ENCODE measurements at regions not wholly inside any gene's neighbourhood (a gene's known extent, or its start where the extent isn't known, plus 50 kb on each side); places are given as distances from the start of the nearest gene placed in this dataset.

GRCh38 chr10:10564081-10564794 is 453.4 kb upstream of the CELF2 start:
- Mint-ChIP-seq H3K9me3 (no peaks in the 10 kb centered on the region), H3K27me3 (peaks cover 39% of the 10 kb centered on the region), H3K4me1 (no peaks in the 10 kb centered on the region), H3K27ac (no peak overlapping the region), H3K4me3 (no peak overlapping the region), H3K36me3 (ENCODE audit: low read depth) (no peaks in the 10 kb centered on the region)
- ATAC-seq (replicated peaks): no peak

GRCh38 chr10:10576937-10577336 is 440.7 kb upstream of the CELF2 start:
- Mint-ChIP-seq H3K4me3 (no peak overlapping the region), H3K27me3 (peaks cover 15% of the 10 kb centered on the region), H3K36me3 (ENCODE audit: low read depth) (no peaks in the 10 kb centered on the region), H3K27ac (no peak overlapping the region), H3K4me1 (no peaks in the 10 kb centered on the region), H3K9me3 (no peaks in the 10 kb centered on the region)
- no peak for ATAC-seq (replicated peaks)

DNA sequence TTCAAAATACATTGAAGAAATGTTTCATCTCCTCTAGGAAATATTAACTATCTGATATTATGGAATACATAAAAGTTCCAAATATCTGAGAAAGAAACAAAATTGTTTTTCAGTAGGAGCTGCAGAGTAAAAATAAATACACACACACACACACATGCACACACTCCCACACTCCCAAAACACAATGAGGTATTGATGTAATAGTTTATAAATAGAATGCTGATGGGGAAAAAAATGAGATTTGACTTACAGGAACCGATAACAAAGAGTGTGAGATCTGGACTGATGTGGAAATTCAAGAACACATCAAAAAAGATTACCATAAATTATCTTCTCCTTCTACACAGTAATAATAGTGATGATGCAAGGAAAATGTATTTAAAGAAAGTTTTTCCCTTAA is 438.0 kb upstream of the CELF2 start:
- Mint-ChIP-seq H3K36me3 (ENCODE audit: low read depth) (no peaks in the 10 kb centered on the region), H3K4me1 (no peaks in the 10 kb centered on the region), H3K27me3 (peaks cover 11% of the 10 kb centered on the region), H3K27ac (no peak overlapping the region), H3K9me3 (no peaks in the 10 kb centered on the region), H3K4me3 (no peak overlapping the region)
- ATAC-seq (replicated peaks): no peak

DNA sequence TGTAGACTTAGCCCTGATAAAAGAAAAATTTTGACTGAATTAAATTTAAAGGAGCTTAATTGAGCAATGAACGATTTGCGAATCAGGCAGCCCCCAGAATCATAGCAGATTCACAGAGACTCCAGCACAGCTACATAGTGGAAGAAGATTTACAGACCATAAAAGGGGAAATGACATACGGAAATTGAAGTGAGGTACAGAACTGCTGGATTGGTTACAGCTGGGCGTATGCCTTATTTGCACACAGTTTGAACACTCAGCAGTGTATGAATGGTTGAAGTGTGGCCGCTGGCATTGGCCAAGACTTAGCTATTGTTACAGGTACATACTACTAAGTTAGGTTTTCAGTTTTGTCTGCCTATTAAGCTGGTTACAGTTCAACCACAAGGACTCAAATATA is 433.5 kb upstream of the CELF2 start:
- Mint-ChIP-seq H3K27me3 (peaks cover 7% of the 10 kb centered on the region), H3K9me3 (no peaks in the 10 kb centered on the region), H3K4me1 (no peaks in the 10 kb centered on the region), H3K4me3 (no peak overlapping the region), H3K36me3 (ENCODE audit: low read depth) (no peaks in the 10 kb centered on the region), H3K27ac (no peak overlapping the region)
- ATAC-seq (replicated peaks): no peak

DNA sequence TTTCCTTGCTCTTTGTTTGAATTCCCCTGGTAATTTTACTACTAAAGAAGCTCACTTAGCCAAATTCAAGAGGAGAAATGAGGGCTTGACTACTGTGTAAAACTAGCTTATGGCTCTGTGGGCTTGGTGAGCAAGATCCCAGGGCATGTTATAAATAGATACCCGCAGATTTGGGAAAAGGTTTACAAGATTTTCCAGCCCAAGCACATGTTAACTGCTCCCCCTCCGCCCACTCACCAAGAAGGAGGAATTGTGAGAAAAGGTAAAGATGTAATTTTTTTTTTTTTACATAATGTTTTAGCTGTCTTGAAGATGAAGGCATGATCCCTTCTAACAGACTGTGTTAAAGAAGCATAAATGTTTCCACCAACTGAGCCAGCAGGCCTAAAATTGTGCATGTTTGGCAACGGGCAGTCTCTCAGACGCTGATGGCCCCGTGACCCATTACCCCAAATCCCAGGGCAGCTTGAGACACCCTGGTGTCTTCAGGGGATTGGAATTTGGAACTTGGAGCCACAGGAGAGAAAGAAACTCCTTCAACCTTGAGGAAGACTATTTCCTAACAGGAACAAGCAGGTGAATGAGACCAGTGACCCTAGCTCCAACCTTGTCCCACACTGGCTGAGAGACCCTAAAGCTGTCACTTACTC is 429.8 kb upstream of the CELF2 start:
- no peak for ATAC-seq (replicated peaks)
- H3K27ac Mint-ChIP-seq: no peak overlapping the region
- no peaks in the 10 kb centered on the region for H3K36me3 Mint-ChIP-seq (ENCODE audit: low read depth)
- H3K9me3 Mint-ChIP-seq: no peaks in the 10 kb centered on the region
- H3K4me1 Mint-ChIP-seq: no peaks in the 10 kb centered on the region
- H3K4me3 Mint-ChIP-seq: no peak overlapping the region
- peaks cover 12% of the 10 kb centered on the region for H3K27me3 Mint-ChIP-seq

- H3K4me1 Mint-ChIP-seq: no peaks in the 10 kb centered on the region
- peaks cover 15% of the 10 kb centered on the region for H3K27me3 Mint-ChIP-seq
- H3K36me3 Mint-ChIP-seq (ENCODE audit: low read depth): no peaks in the 10 kb centered on the region
- no peaks in the 10 kb centered on the region for H3K9me3 Mint-ChIP-seq
- H3K4me3 Mint-ChIP-seq: no peak overlapping the region
- ATAC-seq (replicated peaks): peak; percentile 35
- no peak overlapping the region for H3K27ac Mint-ChIP-seq
Measured at GRCh38 chr10:10589540-10590303, 427.9 kb upstream of the CELF2 start.

DNA sequence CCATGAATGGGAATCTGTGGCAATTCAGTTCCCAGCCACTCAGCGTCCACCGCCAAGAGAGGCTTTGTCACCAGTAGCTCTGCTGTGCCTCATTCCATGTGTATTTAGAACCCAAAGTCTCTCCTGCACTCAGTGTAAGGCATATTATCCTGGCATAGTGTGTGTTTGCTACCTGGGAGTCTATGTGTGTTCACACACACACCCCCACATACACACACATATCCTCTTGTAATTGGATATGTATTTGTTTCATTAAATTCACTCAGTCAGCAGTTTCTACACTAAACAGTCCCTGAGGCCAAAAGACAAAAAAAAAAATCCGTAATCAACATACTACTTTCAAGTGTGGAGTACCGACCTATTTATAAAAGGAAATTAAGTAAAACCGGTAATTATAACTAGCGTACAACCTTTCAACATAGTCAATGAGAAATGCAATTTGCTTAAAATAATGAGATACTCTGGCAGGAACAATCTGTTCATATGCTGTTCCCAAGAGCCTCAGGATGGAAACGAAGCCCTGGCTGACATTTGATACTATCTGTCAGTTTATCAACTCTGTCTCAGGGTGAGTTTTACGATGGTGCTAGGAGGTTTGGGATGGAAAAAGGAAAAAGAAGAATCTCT is 425.8 kb upstream of the CELF2 start:
- Mint-ChIP-seq H3K4me3 (no peak overlapping the region), H3K4me1 (no peaks in the 10 kb centered on the region), H3K27me3 (peaks cover 14% of the 10 kb centered on the region), H3K36me3 (ENCODE audit: low read depth) (no peaks in the 10 kb centered on the region), H3K9me3 (no peaks in the 10 kb centered on the region), H3K27ac (no peak overlapping the region)
- no peak for ATAC-seq (replicated peaks)

GRCh38 chr10:10596256-10596655 is 421.4 kb upstream of the CELF2 start:
- ATAC-seq (replicated peaks): no peak
- H3K4me1 Mint-ChIP-seq: no peaks in the 10 kb centered on the region
- no peak overlapping the region for H3K27ac Mint-ChIP-seq
- no peak overlapping the region for H3K4me3 Mint-ChIP-seq
- peaks cover 13% of the 10 kb centered on the region for H3K27me3 Mint-ChIP-seq
- no peaks in the 10 kb centered on the region for H3K9me3 Mint-ChIP-seq
- H3K36me3 Mint-ChIP-seq (ENCODE audit: low read depth): no peaks in the 10 kb centered on the region

DNA sequence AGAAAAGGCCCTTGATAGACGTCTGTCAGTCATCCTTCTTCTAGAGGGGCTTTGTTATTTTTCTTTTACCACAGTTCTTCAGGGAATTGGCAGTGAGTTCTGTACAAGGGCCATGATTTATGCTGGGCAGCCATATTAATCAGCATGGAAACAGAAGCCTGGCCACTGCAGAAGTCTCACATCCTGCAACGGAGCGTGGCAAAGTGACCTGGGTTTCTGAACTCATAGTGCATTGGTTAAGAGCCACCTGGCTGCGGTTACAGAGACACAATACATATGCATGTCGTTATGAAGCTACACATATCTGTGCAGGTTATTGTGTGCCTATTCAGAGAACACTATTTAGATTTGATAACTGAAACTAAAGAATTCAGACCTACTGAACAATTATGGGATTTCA is 419.4 kb upstream of the CELF2 start:
- H3K9me3 Mint-ChIP-seq: no peaks in the 10 kb centered on the region
- H3K36me3 Mint-ChIP-seq (ENCODE audit: low read depth): no peaks in the 10 kb centered on the region
- no peak overlapping the region for H3K27ac Mint-ChIP-seq
- no peak overlapping the region for H3K4me3 Mint-ChIP-seq
- peaks cover 19% of the 10 kb centered on the region for H3K27me3 Mint-ChIP-seq
- H3K4me1 Mint-ChIP-seq: no peaks in the 10 kb centered on the region
- ATAC-seq (replicated peaks): no peak

DNA sequence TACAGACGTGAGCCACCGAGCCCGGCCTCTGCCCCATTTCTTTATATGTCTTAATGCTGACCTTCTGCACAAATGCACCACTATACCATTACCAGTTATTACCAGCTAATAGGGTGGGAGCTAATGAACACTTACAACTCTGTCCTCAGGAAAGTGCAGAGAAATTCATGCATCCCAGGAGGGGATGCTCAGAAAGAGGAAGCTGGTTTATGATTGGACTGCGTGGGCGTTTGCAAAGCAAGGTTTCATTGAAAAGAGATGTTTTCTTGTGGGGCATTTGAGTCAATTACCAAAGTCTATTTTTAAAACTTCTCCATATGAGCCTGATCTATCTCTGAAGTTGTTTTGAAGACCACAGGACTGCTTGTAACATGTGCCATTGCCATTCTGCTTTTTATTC is 417.7 kb upstream of the CELF2 start:
- no peak overlapping the region for H3K27ac Mint-ChIP-seq
- no peaks in the 10 kb centered on the region for H3K4me1 Mint-ChIP-seq
- no peaks in the 10 kb centered on the region for H3K9me3 Mint-ChIP-seq
- H3K36me3 Mint-ChIP-seq (ENCODE audit: low read depth): no peaks in the 10 kb centered on the region
- peaks cover 19% of the 10 kb centered on the region for H3K27me3 Mint-ChIP-seq
- H3K4me3 Mint-ChIP-seq: no peak overlapping the region
- ATAC-seq (replicated peaks): no peak

DNA sequence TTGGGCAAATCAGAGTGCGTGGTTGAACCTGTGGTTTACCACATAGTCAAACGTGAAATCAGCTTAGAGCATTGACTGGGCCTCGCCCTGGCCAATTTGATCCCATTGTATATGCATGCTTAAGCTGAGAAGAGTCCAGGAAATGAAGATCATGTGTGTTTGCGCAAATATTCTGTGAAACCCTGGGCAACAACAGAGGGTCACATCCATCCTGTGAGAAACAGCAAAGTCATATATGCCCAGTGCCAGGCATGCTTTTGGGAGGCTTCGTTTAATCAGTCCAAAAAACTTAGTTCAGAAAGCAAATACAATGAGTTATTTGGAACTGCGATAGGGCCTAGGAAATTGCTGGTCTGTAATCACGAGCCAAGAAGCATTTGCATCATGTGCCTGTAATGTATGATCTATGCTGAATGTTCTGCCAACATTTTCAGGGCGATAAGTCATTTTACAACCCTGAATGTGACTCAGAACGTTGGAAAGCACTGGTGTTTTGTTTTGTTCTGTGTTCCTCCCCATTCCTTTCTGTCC is 412.1 kb upstream of the CELF2 start:
- H3K4me1 Mint-ChIP-seq: no peaks in the 10 kb centered on the region
- peaks cover 25% of the 10 kb centered on the region for H3K27me3 Mint-ChIP-seq
- H3K36me3 Mint-ChIP-seq (ENCODE audit: low read depth): no peaks in the 10 kb centered on the region
- H3K4me3 Mint-ChIP-seq: no peak overlapping the region
- no peaks in the 10 kb centered on the region for H3K9me3 Mint-ChIP-seq
- no peak for ATAC-seq (replicated peaks)
- H3K27ac Mint-ChIP-seq: no peak overlapping the region

GRCh38 chr10:10609379-10609955 is 408.2 kb upstream of the CELF2 start:
- Mint-ChIP-seq H3K4me1 (no peaks in the 10 kb centered on the region), H3K4me3 (no peak overlapping the region), H3K27ac (no peak overlapping the region), H3K27me3 (peaks cover 13% of the 10 kb centered on the region), H3K36me3 (ENCODE audit: low read depth) (no peaks in the 10 kb centered on the region), H3K9me3 (no peaks in the 10 kb centered on the region)
- ATAC-seq (replicated peaks): no peak

- Mint-ChIP-seq H3K27ac (no peak overlapping the region), H3K4me3 (no peak overlapping the region), H3K36me3 (ENCODE audit: low read depth) (no peaks in the 10 kb centered on the region), H3K9me3 (no peaks in the 10 kb centered on the region), H3K4me1 (no peaks in the 10 kb centered on the region), H3K27me3 (peaks cover 10% of the 10 kb centered on the region)
- ATAC-seq (replicated peaks): no peak
Measured at GRCh38 chr10:10610171-10610570, 407.5 kb upstream of the CELF2 start.

DNA sequence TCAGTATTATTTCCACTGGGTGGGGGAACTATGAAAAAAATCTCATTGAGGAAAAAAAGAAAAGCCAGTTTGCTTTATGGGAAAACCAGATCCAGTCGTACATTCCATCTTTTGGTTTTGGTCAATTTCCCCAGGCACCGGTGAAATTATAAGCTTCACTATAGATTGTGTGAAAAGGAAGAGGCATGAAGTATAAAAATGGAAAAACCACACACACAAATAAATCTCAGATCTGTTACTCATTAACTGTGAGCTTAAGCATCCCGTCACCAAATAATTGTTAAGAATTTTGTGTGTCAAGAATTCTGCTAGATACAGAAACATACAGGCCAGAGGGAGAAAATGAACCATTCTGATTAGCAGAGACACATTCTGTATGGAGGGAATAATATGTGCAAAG is 405.5 kb upstream of the CELF2 start:
- H3K36me3 Mint-ChIP-seq (ENCODE audit: low read depth): no peaks in the 10 kb centered on the region
- no peaks in the 10 kb centered on the region for H3K9me3 Mint-ChIP-seq
- peaks cover 10% of the 10 kb centered on the region for H3K27me3 Mint-ChIP-seq
- H3K4me1 Mint-ChIP-seq: no peaks in the 10 kb centered on the region
- no peak overlapping the region for H3K4me3 Mint-ChIP-seq
- ATAC-seq (replicated peaks): no peak
- no peak overlapping the region for H3K27ac Mint-ChIP-seq

All from activated T-helper 17 cell treated with anti-CD3 and anti-CD28 coated beads, Interleukin-2, amount 50 U/mL, for 72 hours (primary cell).